Caco-2 (cell line): ENCODE measurements at regions not wholly inside any gene's neighbourhood (a gene's known extent, or its start where the extent isn't known, plus 50 kb on each side); places are given as distances from the start of the nearest gene placed in this dataset.

ENCODE experiments used
- BruUV-seq: library from RNA; stranded (reverse); fragments of 400-500 nt; replicated peaks from 2 replicates; lab custom pipeline; 2021; lab: Mats Ljungman, UMichigan
- CTCF ChIA-PET: fragments of 300-600 bp; sonication (Branson Sonifier 250); formaldehyde crosslinking; loops from one replicate; lab custom pipeline; 2022; ENCODE audit warnings: antibody characterized with exemption; lab: Charles Lee
- POLR2A ChIA-PET: fragments of 300-600 bp; sonication (Branson Sonifier 250); formaldehyde crosslinking; loops from one replicate; lab custom pipeline; 2022; ENCODE audit warnings: antibody characterized with exemption; lab: Charles Lee
- DNase-seq, 2 experiments: peaks; one replicate each; pipeline versions ENCODE4 v3.0.0 to v3.0.0-alpha.2; 2020 to 2022
- H3K27me3 ChIP-seq: replicated peaks from 2 replicates; pipeline ENCODE4 v1.6.0; 2011; ENCODE audit warnings: low read length; ENCODE audit not compliant: control insufficient read depth, insufficient read depth
- H3K36me3 ChIP-seq: 2 replicates; pipeline ENCODE4 v1.5.1; 2011; ENCODE audit warnings: low read length; ENCODE audit not compliant: control insufficient read depth, insufficient read depth
- H3K4me1 ChIP-seq: fragments of 250-450 bp; sonication (Bioruptor Pico); 2 replicates; pipeline ENCODE4 v1.5.1; 2020; ENCODE audit warnings: mild to moderate bottlenecking
- H3K4me3 ChIP-seq: 2 replicates; pipeline ENCODE4 v1.5.1; 2011; ENCODE audit warnings: low read depth, mild to moderate bottlenecking, control low read depth, low read length
- H3K9me3 ChIP-seq: fragments of 250-450 bp; sonication (Bioruptor Pico); 2 replicates; pipeline ENCODE4 v1.5.1; 2020; ENCODE audit warnings: mild to moderate bottlenecking, moderate library complexity
- H3K27ac Mint-ChIP-seq: one replicate; pipeline ENCODE4 v1.8.0; 2022; ENCODE audit warnings: mixed read lengths; ENCODE audit not compliant: unreplicated experiment
- H3K27me3 Mint-ChIP-seq: one replicate; pipeline ENCODE4 v1.8.0; 2022; ENCODE audit warnings: mixed read lengths; ENCODE audit not compliant: insufficient read depth, unreplicated experiment
- H3K36me3 Mint-ChIP-seq: one replicate; pipeline ENCODE4 v1.8.0; 2022; ENCODE audit warnings: mild to moderate bottlenecking, mixed read lengths; ENCODE audit not compliant: insufficient read depth, unreplicated experiment
- H3K4me1 Mint-ChIP-seq: one replicate; pipeline ENCODE4 v1.8.0; 2022; ENCODE audit warnings: low read depth, mixed read lengths; ENCODE audit not compliant: unreplicated experiment
- H3K4me3 Mint-ChIP-seq: one replicate; pipeline ENCODE4 v1.8.0; 2022; ENCODE audit warnings: mild to moderate bottlenecking, moderate library complexity, mixed read lengths; ENCODE audit not compliant: unreplicated experiment
- H3K9me3 Mint-ChIP-seq: one replicate; pipeline ENCODE4 v1.8.0; 2022; ENCODE audit warnings: mixed read lengths; ENCODE audit not compliant: unreplicated experiment
- intact Hi-C: fragments of 100-400 bp; cut with micrococcal nuclease; formaldehyde crosslinking; loops from one replicate; pipeline ENCODE4 v1.10.0; 2022; ENCODE audit not compliant: unreplicated experiment
- TF ChIP-seq, protein P1 (sequence below), 2 experiments: fragments of 200-600 bp in 1 of 2; IDR thresholded peaks; 1 replicate in 1 of 2; 2 replicates in 1 of 2; pipeline versions ENCODE4 v1.5.1 to v1.8.0; 2011 to 2022; ENCODE audit warnings: antibody characterized with exemption in 1 of 2, control low read depth in 1 of 2, inconsistent platforms in 1 of 2, low read depth in 1 of 2, low read length in 1 of 2, mild to moderate bottlenecking in 1 of 2, moderate library complexity in 1 of 2; ENCODE audit not compliant: insufficient read depth in 1 of 2, severe bottlenecking in 1 of 2, unreplicated experiment in 1 of 2

DNA sequence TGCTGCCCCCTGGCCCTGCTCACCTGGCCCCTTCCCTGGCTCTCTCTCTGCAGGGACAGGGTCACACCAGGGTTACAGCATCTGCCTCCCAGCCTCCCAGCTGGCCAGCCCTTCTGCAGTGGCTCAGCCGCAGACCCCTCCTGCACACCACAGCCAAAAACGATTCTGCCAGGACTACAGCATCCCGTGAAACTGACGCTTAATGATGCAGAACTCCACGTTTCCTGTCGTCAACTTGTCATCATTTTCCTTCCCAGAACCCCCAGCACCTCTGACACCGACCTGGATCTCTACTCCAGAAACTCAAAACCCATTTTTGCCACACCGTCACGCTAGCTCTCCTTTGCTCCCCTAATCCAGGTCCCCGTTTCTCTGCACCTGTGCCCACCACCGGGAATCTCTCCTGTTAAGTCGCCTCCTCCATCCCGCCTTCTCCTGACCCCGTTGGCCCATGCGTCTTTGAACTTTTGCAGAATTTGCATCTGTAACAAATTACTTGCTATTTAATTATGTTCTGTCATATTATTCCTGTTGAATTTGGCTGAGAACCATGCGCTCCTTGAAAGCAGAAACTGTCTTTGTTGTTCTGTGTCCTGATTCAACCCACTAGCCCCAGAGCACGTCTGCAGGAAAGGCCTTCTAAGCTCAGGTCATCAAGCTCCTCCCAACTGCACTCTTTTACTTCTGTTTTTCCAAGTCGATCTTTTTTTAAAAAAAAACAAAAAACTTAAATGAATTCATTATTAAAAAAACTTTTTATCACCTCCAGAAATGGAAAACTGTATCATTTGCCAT, 173.2 kb upstream of the COPS8 start:
- H3K4me3 Mint-ChIP-seq, result no peak overlapping the region
- H3K9me3 ChIP-seq, result no peaks in the 10 kb centered on the region
- no peak for DNase-seq
- H3K36me3 ChIP-seq, result no peaks in the 10 kb centered on the region
- H3K27ac Mint-ChIP-seq, result no peak overlapping the region
- no peaks in the 10 kb centered on the region for H3K9me3 Mint-ChIP-seq
- CTCF ChIA-PET, result no interaction called here
- no peak overlapping the region for H3K4me3 ChIP-seq
- H3K36me3 Mint-ChIP-seq, result no peaks in the 10 kb centered on the region
- no peaks in the 10 kb centered on the region for H3K4me1 Mint-ChIP-seq
- BruUV-seq, result no TSS peak
- POLR2A ChIA-PET, result no interaction called here
- TF ChIP-seq, protein P1, sequence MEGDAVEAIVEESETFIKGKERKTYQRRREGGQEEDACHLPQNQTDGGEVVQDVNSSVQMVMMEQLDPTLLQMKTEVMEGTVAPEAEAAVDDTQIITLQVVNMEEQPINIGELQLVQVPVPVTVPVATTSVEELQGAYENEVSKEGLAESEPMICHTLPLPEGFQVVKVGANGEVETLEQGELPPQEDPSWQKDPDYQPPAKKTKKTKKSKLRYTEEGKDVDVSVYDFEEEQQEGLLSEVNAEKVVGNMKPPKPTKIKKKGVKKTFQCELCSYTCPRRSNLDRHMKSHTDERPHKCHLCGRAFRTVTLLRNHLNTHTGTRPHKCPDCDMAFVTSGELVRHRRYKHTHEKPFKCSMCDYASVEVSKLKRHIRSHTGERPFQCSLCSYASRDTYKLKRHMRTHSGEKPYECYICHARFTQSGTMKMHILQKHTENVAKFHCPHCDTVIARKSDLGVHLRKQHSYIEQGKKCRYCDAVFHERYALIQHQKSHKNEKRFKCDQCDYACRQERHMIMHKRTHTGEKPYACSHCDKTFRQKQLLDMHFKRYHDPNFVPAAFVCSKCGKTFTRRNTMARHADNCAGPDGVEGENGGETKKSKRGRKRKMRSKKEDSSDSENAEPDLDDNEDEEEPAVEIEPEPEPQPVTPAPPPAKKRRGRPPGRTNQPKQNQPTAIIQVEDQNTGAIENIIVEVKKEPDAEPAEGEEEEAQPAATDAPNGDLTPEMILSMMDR (IDR thresholded peaks at IDR 0.05; ENCODE audit: insufficient read depth in 1 of 2, low read depth in 1 of 2, low read length in 1 of 2, severe bottlenecking in 1 of 2, unreplicated experiment in 1 of 2), result no peak
- no peaks in the 10 kb centered on the region for H3K27me3 Mint-ChIP-seq
- no peaks in the 10 kb centered on the region for H3K4me1 ChIP-seq
- intact Hi-C loops, result no loop called here
- H3K27me3 ChIP-seq, result no peaks in the 10 kb centered on the region

DNA sequence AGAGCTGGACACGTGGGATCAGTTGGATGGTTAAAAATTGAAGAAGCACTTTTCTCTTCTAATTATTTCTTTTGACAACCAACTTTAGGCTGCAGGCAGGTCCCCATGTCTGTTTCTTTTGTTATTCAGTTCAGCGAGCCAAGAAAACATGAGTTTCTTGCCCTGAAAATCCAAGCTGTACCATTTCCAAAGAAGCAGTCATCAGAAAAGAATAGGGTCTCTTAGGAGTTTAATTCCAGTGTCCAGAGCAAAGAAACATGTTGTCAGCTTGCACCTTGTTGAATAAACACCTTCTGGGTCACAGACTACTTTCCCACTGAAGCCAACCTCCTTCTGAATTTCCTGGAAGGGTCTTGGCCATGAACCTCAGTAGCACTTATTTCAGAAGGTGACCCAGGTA, 170.5 kb upstream of the COPS8 start:
- no peak overlapping the region for H3K4me3 ChIP-seq
- no peak for DNase-seq
- Mint-ChIP-seq H3K4me1 (no peaks in the 10 kb centered on the region), H3K27me3 (no peaks in the 10 kb centered on the region), H3K27ac (no peak overlapping the region), H3K36me3 (no peaks in the 10 kb centered on the region), H3K9me3 (no peaks in the 10 kb centered on the region), H3K4me3 (no peak overlapping the region)
- BruUV-seq, result no TSS peak
- TF ChIP-seq, protein P1 (IDR thresholded peaks at IDR 0.05; ENCODE audit: insufficient read depth in 1 of 2, low read depth in 1 of 2, low read length in 1 of 2, severe bottlenecking in 1 of 2, unreplicated experiment in 1 of 2), result no peak
- no peaks in the 10 kb centered on the region for H3K27me3 ChIP-seq
- intact Hi-C loops, result no loop called here
- ChIA-PET POLR2A (no interaction called here), CTCF (no interaction called here)
- H3K36me3 ChIP-seq, result no peaks in the 10 kb centered on the region
- no peaks in the 10 kb centered on the region for H3K9me3 ChIP-seq
- H3K4me1 ChIP-seq, result no peaks in the 10 kb centered on the region

DNA sequence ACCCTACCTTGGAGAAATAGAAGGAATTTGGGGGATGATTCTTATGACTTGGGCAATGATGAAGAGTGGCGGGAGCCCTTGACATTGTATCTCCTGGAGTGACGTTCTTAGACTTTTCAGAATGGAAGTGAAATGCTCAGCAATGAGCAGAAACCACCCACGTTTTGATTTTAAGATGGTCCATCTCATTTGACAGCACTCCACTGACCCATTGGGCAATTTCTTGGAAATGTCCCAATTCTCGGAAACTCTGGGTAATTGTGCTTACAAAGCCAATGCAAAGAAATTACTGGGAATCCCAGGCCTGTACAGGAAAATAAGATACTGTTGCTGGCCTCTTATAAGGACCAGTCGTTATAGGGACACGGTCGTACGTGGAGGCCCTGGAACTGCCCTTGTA, 170.0 kb upstream of the COPS8 start:
- no peak overlapping the region for H3K4me3 Mint-ChIP-seq
- no peaks in the 10 kb centered on the region for H3K9me3 Mint-ChIP-seq
- H3K4me1 Mint-ChIP-seq, result no peaks in the 10 kb centered on the region
- no peak overlapping the region for H3K4me3 ChIP-seq
- POLR2A ChIA-PET, result no interaction called here
- no peak for DNase-seq
- no TSS peak for BruUV-seq
- CTCF ChIA-PET, result no interaction called here
- TF ChIP-seq, protein P1 (IDR thresholded peaks at IDR 0.05; ENCODE audit: insufficient read depth in 1 of 2, low read depth in 1 of 2, low read length in 1 of 2, severe bottlenecking in 1 of 2, unreplicated experiment in 1 of 2), result no peak
- no peaks in the 10 kb centered on the region for H3K36me3 Mint-ChIP-seq
- H3K27me3 ChIP-seq, result no peaks in the 10 kb centered on the region
- no peak overlapping the region for H3K27ac Mint-ChIP-seq
- intact Hi-C loops, result no loop called here
- no peaks in the 10 kb centered on the region for H3K4me1 ChIP-seq
- no peaks in the 10 kb centered on the region for H3K9me3 ChIP-seq
- H3K27me3 Mint-ChIP-seq, result no peaks in the 10 kb centered on the region
- H3K36me3 ChIP-seq, result no peaks in the 10 kb centered on the region
